Prostate gland (tissue), 2 donors: ENCODE measurements at regions not wholly inside any gene's neighbourhood (a gene's known extent, or its start where the extent isn't known, plus 50 kb on each side); places are given as distances from the start of the nearest gene placed in this dataset.

Experiments
- CTCF ChIP-seq, 4 experiments: fragments of 200-600 bp in 2 of 4; fragments of 450-650 bp in 2 of 4; sonication (generic) in 2 of 4; IDR thresholded peaks; 1 replicate in 3 of 4; 2 replicates in 1 of 4; pipeline ENCODE4 v1.5.1; 2016 to 2019; ENCODE audit warnings: antibody characterized with exemption in 4 of 4, mild to moderate bottlenecking in 2 of 4, moderate library complexity in 2 of 4
- POLR2A ChIP-seq: fragments of 450-650 bp; IDR thresholded peaks from one replicate; pipeline ENCODE4 v1.6.1; 2016; ENCODE audit warnings: antibody characterized with exemption, mild to moderate bottlenecking
- POLR2AphosphoS5 ChIP-seq: sonication (generic); formaldehyde crosslinking; IDR thresholded peaks from one replicate; pipeline ENCODE4 v1.6.1; 2017; ENCODE audit warnings: antibody characterized with exemption

GRCh38 chr13:95362666-95363065 lies 61.4 kb upstream of the ABCC4 start:
- no peak for TF ChIP-seq CTCF (IDR thresholded peaks at IDR 0.05)
- TF ChIP-seq POLR2A = no peak
- TF ChIP-seq POLR2AphosphoS5 = no peak
